NCI-H2107 treated with DMSO at 0.1 percent for 48 hours (cell line): ENCODE measurements at regions not wholly inside any gene's neighbourhood (a gene's known extent, or its start where the extent isn't known, plus 50 kb on each side); places are given as distances from the start of the nearest gene placed in this dataset.
A peak's percentile ranks its signal among the peaks of the same experiment; 100 is the strongest.

Experiments
- DNase-seq: peaks from one replicate; lab custom pipeline; 2025; ENCODE audit not compliant: unreplicated experiment; lab: John Stamatoyannopoulos, UW

- DNase-seq: no peak
Measured at GRCh38 chr16:85418978-85419491, 194.1 kb upstream of the GSE1 start.

GRCh38 chr16:85419503-85420408 is 193.4 kb upstream of the GSE1 start:
- no peak for DNase-seq

- peak; percentile 22 for DNase-seq
Measured at GRCh38 chr16:85420501-85421337, 192.4 kb upstream of the GSE1 start.

GRCh38 chr16:85421338-85422195 is 191.6 kb upstream of the GSE1 start:
- no peak for DNase-seq

- peak; percentile 34 for DNase-seq
Measured at GRCh38 chr16:85422196-85422631, 190.9 kb upstream of the GSE1 start.

- peak; percentile 93 for DNase-seq
Measured at GRCh38 chr16:85422632-85423550, 190.2 kb upstream of the GSE1 start.

- DNase-seq: no peak
Measured at GRCh38 chr16:85423631-85424030, 189.5 kb upstream of the GSE1 start.

GRCh38 chr16:85424260-85425073 is 188.7 kb upstream of the GSE1 start:
- DNase-seq: peak; percentile 41

GRCh38 chr16:85425074-85425662 is 188.0 kb upstream of the GSE1 start:
- peak; percentile 57 for DNase-seq

- no peak for DNase-seq
Measured at GRCh38 chr16:85426806-85427205, 186.3 kb upstream of the GSE1 start.

- DNase-seq: no peak
Measured at GRCh38 chr16:85428168-85428898, 184.8 kb upstream of the GSE1 start.

- no peak for DNase-seq
Measured at GRCh38 chr16:85428899-85429775, 184.0 kb upstream of the GSE1 start.

- no peak for DNase-seq
Measured at GRCh38 chr16:85429776-85430522, 183.2 kb upstream of the GSE1 start.

- no peak for DNase-seq
Measured at GRCh38 chr16:85430523-85431421, 182.3 kb upstream of the GSE1 start.
